KG1 (cell line): ENCODE measurements at regions not wholly inside any gene's neighbourhood (a gene's known extent, or its start where the extent isn't known, plus 50 kb on each side); places are given as distances from the start of the nearest gene placed in this dataset.
"Not testable (repeated sequence)": the region's sequence is repeated elsewhere in the genome, so short reads cannot be mapped to it uniquely, and the experiment has no call there.

Source experiments
- DNase-seq: peaks from one replicate; lab custom pipeline; 2025; lab: John Stamatoyannopoulos, UW

DNA sequence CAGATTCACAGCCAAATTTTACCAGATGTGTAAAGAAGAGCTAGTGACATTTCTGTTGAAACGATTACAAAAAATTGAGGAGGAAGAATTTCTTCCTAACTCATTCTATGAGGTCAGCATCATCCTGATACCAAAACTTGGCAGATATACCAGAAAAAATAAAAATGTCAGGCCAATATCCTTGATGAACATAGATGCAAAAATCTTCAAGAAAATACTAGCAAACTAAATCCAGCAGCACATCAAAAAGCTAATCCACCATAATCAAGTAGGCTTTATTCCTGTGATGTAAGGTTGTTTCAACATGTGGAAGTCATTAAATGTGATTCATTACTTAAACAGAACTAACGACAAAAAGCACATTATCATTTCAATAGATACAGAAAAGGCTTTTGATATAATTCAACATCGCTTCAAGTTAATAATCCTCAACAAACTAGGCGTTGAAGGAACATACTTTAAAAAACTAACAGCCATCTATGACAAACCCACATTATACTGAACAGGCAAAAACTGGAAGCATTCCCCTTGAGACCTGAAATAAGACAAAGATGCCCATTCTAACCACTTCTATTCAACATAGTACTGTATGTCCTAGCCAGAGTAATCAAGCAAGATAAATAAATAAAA is 807.7 kb upstream of the ZWINT start:
- no peak for DNase-seq

DNA sequence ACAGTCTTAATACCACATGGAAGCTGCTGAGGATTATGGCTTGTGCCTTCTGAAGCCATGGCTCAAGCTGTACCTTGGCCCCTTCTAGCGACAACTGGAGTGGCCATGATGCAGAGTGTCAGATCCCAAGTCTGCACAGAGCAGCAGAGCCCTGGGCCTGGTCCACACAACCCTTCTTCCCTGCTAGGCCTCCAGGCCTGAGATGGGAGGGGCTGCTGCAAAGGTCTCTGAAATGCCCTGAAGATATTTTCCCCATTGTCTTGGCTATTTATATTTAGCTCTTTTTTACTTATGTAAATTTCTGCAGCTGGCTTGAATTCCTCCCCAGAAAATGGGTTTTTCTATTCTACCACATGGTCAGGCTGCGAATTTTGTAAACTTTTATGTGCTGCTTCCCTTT is 804.6 kb upstream of the ZWINT start:
- no peak for DNase-seq

DNA sequence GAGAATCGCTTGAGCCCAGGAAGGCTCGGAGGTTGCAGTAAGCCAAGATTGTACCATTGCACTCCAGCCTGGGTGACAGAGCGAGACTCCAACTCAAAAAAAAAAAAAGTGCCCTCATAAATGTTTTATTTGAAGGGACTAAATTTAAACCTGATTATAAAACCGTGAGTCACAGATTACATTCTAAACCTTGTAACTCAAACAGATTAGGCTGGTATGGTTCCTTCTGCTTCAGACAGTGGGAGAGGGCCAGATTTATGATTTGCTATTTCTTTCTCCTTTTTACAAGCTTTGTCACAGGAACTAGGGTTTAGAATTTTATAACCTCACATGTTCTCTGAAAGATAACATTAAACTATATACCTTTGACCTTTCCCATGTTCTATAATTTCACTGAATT is 801.2 kb upstream of the ZWINT start:
- no peak for DNase-seq

DNA sequence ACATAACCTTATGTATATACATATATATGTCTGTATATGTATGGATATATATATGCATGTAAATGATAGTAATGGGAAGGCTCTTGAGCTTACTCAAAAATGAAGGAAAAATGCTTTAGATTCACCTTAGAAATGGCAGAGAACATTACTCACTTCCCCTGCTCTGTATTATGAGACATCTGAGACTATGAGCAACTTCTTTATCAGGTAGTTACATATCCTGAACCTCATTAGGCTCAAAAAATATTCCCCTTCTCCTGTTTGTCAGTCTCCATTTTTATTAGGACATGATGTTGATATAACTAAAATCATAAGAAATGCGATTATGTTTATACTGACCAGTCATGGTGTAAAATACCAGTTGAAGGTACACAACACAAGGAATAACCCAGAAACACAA is 800.1 kb upstream of the ZWINT start:
- DNase-seq: no peak

DNA sequence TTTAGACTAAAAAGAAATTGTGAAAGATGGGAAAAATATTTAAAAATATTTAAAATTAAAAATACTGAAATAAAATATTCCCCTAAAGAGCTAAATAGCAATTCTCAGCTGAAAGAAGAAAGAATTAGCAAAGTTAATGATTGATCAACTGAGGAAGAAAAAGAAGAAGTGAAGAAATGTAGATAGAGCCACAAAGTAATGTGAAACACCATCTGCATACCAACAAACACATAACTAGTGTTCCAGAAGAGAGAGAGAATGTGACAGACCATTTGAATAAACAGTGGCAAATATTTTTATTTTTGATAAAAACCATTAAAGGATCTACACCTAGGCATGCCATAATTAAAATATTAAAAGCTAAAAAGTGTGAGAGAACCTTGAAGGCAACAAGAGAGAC is 784.5 kb upstream of the ZWINT start:
- DNase-seq: no peak

DNA sequence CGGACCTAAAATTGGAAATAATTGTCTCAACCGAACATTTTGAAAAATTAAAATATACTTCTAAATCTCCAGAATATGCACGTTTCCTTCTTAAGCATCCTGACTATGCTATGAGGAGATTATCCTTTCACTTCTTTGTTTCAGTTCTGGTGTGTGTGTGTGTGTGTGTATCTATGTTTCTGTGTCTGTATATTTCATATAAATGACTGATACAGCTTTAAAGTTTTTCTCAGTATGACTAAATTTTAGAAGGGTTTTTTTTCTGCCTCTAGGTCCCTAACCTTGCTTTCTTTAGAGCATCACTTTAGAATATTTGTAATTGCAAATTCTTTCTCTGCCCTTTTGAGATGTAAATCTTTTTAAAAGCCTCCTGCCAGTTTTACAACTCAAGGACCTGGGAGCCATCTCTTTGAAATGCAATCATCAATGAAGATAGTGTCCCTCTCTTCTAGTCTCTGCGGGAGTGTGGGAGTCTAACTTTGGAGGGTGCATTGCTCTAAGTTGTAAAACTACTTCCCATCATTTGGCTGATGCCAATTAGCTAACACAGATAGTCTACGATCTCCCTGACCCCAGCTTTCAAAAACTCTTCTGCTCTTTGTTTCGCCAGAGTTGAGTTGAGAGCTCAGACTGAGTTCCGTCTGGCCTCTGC is 782.0 kb upstream of the ZWINT start:
- DNase-seq: no peak

DNA sequence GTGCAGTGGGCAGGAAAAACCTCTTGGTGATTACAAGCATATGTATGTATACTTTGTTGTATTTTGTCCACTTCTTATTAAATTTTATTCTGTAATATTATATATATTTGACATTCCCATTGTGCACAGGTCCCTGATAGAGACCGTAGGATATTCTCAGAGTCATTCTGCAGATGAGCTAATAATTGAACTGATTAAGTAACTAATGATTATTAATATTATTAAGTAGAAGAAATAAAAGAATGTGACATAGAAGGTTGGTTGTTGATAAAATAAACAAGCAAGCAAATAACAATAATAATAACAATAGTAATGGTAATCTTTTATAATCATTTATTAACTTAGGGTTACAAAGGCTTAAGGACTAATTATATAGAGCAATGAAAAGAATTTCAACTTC is 780.6 kb upstream of the ZWINT start:
- no peak for DNase-seq

DNA sequence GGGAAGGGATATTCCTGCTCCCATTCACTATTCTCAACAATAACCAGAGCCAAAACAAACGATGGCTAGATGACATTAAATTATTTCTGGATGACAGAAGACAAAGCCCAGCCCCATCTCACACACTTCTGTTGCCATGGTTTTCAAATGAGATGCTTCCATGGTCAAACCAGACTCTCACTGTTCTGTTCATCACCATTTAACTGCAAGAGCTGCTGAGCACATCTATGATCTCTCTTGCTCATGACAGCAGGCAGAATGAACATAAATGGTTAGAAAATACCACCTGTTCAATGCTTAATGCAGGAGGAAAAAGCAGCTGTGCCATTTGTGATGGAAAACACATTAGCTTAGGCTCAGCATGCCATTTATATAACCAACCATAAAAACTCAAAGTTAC is 758.6 kb upstream of the ZWINT start:
- DNase-seq: no peak

DNA sequence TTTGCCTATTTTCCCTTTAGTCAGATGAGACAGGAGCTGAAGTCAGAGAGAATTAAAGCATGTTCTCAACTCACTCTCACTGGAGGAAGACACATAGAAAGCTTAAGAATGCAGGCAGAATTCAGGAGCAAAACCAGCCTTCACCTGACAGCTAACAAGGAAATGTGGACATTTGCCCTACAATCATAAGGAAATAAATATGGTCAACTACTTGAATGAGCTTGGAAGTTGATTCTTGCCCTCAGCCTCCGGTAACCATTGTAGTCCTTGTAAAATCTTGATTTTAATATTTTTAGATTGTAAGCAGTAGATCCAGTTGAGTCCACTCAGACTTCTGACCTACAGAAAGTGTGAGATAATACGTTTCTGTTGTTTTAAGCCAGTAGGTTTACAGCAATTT is 752.5 kb upstream of the ZWINT start:
- no peak for DNase-seq

DNA sequence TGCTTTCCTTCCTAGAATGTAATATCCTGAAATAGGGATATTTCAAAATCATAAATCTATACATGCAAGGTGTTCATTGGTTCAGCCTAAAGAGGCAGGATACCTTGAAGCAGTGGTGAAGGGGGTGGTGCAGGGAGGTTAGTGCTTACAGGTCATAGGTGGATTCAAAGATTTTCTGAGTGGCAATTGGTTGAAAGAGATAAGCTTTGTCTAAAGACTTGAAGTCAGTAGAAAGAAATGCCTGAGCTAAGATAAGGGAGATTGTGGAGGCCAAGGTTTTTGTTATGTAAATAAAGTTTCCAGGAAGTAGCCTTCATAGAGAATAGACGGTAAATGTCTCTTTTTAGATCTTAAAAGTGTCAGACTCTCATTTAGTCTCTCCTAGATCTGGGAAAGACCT is 741.2 kb upstream of the ZWINT start:
- DNase-seq: no peak

DNA sequence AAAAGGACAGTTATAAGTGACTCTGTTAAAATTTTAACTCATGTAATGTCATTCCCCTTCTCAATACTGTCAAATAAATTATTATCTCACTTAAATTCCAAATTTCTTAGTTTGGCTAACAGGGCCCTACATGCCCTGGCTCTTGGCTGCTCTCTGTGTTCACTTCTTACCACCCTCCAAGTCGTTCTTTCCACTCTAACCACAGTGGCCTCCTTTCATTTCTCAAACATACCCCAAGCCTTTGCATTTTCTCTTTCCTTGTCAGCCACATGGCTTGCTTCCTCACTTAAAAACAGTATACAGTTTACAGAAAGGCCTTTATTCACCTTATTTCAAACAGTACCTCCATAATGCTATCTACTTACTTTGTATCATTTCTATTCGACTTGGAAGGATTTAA is 737.1 kb upstream of the ZWINT start:
- DNase-seq: no peak

DNA sequence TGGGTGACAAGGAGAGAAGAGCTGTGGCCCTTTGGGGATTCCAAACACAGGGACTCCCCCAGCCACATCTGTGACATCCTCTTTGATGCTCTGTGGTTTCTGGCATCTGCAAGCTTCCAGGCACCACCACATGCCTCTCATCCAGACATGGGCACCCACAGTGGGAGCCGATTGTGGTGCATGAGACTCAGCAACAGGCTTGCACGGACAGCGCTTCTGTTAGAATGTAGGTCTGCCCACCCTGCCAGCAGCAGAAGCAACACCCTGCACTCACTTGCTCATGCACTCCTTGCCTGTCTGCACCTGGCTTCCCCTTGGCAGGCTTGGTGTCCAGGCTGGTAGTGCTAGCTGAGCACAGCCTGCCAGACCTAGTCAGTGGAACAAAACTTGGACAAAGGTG is 735.0 kb upstream of the ZWINT start:
- DNase-seq: no peak

DNA sequence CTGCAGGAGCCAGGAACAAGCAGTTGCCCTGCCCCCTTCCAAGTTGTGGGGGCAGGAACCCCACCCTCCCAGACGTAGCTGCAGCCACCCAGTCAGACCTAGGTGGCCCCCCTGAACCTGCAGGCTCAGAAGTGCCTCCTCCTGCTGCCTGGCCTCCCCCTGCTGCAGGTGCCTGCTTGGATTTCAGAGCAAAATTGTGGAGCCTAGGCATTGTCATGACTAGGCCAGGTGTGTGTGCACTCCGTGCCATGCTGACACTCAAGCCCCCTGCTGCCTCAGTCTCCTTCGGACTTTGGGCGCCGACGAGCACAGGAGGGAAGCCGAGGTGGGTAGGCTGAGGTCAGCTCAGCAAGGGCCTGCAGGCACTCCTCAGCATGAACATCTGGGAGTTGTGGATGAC is 733.9 kb upstream of the ZWINT start:
- no peak for DNase-seq

DNA sequence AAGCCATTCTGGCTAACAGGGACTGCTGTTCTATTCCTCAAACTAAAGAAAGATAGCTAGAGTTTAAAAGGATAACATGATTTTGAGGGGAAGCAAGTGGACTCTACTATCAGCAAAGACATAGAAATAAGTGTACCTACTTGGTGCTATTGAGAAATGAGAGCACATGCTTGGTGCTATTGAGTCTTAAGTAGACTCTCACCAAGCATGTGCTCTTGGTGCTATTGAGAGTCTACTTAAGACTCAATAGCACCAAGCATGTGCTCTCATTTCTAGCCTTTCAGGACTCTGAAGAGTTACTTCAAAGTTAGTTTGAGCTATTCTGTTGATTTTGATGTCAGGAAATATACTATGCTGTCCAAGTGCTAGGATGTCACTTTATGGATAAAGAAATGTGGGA is 733.0 kb upstream of the ZWINT start:
- DNase-seq: no peak

DNA sequence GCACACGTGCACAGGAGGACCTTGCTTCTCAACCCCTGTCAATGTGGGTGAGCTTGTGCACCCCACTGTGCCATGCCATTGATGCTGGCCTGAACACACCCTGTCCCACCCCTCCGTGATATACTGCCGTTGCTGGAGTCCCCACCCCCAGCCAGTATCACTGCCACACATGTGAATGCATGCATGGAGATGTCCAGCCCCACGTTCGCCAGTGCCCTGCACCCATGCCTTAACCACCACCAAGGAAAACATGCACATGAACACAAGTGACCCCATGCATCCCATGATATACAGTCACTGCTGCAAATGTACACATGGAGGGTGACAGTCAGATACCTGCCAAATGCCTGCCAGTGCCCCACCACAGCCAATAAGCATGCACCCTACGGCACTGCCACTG is 692.5 kb upstream of the ZWINT start:
- DNase-seq: no peak

DNA sequence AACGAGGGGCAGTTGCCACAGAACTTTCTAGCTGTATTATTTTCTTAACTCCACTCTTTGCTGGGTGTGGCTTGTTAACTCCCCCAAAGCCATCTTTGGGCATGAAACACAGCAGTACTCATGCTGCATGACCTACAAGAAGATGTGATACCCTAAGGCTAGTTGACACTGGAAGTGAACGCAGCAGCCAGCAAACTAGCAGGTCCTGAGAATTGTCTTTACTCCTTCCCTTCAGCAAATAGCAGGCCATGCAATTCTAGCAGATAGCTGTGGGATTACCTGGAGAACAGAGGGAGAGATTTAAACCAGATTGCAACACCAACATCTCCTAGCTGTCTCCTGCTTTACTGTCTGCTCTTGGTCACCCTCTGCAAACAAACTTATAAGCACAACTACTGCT is 688.0 kb upstream of the ZWINT start:
- DNase-seq: no peak

DNA sequence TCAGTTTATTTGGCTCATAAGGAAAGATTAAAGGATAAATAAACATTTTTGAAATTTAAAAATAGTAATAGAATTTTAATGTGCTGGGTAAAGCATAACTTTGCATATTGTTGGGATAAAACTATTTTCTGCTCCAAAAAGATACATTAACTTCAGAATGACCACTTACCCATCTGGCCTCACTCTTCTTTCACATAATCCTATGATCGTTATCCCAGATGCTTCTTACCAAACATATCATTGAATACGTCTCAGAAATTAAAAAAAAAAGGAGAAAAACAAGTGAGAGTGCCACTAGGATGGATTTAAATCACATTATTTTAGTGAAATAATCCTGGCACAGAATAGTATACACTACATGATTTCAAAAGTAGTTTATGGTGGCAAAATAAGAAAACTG is 677.5 kb upstream of the ZWINT start:
- DNase-seq: no peak

DNA sequence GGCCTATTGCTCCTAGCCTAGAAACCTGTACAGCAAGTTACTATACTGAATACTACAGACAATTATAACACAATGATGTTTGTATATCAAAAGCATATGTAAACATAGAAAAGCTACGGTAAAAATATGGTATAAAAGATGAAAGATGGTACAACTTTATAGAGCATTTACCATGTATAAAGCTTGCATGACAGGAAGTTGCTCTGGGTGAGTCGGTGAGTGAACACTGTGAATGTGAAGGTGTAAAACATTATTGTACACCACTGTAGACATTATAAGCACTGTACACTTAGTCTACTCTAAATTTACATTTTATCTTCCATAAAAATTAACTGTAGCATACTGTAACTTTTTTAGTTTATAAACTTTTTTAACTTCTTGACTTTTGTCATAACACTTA is 674.3 kb upstream of the ZWINT start:
- DNase-seq: no peak

DNA sequence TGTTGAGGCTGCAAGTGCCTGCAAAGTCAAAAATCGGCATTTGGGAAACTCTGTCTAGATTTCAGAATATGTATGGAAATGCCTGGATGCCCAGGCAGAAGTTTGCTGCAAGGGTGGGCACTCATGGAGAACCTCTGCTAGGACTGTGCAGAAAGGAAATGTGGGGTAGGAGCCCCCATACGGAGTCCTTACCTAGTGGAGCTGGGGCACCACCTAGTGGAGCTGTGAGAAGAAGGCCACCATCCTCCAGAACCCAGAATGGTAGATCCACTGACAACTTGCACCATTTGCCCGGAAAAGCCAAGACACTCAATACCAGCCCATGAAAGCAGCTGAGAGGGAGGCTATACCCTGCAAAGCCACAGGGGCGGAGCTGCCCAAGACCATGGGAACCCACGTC is 671.2 kb upstream of the ZWINT start:
- not testable (repeated sequence) for DNase-seq

DNA sequence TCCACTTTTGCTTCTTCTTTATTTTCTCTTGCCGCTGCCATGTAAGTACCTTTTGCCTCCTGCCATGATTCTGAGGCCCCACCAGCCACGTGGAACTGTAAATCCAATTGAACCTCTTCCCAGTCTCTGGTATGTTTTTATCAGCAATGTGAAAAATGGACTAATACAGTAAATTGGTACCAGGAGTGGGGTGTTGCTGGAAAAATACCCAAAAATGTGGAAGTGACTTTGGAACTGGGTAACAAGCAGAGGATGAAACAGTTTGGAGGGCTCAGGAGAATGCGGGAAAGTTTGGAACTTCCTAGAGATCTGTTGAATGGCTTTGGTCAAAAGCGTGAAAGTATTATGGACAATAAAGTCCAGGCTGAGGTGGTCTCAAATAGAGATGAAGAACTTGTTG is 670.3 kb upstream of the ZWINT start:
- DNase-seq: no peak

DNA sequence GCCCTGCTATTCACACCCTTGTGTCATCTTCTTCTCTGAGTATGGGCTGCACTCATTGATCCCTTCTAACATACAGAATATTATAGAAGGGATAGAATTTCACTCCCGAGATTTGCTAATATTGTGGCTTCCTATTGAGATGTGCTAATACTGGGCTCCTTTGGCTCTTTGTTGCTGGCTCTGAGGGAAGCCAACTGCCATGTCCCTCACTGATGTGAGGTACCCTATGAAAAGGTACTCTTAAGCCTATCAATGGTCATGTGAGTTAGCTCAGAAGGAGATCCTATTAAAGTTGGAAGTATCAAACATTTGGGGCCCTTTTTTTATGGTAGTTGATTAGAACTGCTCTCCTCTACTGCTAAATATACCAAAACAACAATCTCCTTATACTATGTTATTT is 665.2 kb upstream of the ZWINT start:
- no peak for DNase-seq

DNA sequence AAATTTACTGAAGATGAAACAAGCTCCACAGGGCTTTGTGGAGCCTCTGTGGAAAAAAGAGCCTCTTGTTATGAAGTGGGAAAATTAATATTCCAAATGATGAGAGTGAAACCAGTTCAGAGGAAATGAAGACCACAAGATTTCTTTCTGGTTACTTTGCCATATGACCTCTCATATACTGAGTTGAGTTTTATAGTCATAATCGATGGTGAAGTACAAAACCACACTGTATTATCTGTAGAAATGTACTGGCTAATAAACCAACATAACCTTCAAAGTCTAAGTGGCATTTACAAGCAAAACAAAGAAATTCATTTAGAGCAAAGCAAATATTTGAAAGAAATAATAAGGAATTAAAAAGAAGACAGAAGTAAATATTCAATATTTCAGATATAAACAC is 662.6 kb upstream of the ZWINT start:
- no peak for DNase-seq

DNA sequence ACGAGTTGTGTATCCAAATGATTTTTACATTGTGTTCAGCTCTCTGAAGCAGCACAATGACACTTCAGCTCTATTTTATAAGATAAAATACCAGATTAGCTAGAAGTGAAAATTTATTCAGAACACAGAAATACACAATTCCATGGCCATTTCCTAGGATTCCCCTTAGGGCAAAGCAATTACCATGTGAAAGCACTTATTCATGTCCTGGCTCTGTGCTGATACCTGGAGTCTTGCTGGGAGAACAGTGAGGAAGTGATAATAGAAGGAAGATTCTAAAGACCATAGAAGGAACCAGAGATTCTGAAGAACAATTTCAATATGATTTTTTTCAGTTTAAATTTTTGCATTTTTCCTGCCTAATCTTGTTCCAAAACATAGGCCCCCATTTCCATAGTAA is 657.4 kb upstream of the ZWINT start:
- DNase-seq: no peak

DNA sequence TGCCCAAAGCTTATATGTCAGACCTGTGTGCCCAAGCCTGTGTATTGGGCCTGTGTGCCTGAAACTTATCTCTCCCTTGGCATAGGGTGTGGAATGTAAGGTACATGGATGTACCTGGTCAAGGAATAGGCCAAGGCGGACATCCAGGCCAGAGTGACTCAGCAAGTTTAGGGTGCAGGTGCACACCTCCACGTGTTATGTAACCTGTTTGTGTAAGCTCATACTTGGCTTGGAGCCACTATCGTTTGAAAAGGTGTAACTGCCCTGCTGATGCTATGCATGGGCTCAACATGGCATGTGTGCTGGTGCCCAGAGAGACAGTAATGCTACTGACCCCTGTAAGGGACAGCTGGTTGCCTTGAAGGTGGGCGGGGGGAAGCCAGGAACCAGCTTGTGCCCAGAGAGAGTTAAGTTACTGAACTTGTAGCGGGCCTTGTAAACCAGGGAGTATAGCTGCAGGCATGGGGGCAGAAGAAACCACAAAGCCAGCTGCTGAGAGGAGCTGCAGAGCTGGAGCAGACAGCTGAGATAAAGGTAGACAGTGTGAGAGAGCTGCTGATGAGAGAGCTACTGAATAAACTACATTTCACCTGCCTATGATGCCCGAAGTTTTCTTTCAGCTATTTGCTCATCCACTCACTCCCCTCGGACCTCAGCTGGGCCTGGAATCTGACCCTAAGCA is 656.4 kb upstream of the ZWINT start:
- no peak for DNase-seq
